ENCODE measurements at regions not wholly inside any gene's neighbourhood (a gene's known extent, or its start where the extent isn't known, plus 50 kb on each side); places are given as distances from the start of the nearest gene placed in this dataset.

GRCh38 chr18:14431031-14431521, 112.3 kb downstream of the POTEC start:
- TF ChIP-seq CTCF (IDR thresholded peaks at IDR 0.05) (peak in 2 of 4 experiments; percentile 22 to 41), POLR2AphosphoS5 (IDR thresholded peaks at IDR 0.05) (peak; percentile 34), POLR2A (IDR thresholded peaks at IDR 0.05) (peak; percentile 46)
